MCF 10A (cell line): ENCODE measurements at regions not wholly inside any gene's neighbourhood (a gene's known extent, or its start where the extent isn't known, plus 50 kb on each side); places are given as distances from the start of the nearest gene placed in this dataset.

Experiments used
- BruUV-seq: library from RNA; stranded (reverse); fragments of 400-500 nt; replicated peaks from 2 replicates; lab custom pipeline; 2021; lab: Mats Ljungman, UMichigan
- CTCF ChIA-PET: fragments of 300-600 bp; sonication (Branson Sonifier 250); formaldehyde crosslinking; extraction: SDS; loops from one replicate; lab custom pipeline; 2021; ENCODE audit warnings: antibody characterized with exemption, inconsistent platforms; lab: Yijun Ruan, JAX
- POLR2A ChIA-PET: fragments of 300-600, 350-650 bp; sonication (Branson Sonifier 250); formaldehyde crosslinking; extraction: SDS; loops from one replicate; lab custom pipeline; 2020; ENCODE audit warnings: antibody characterized with exemption, inconsistent platforms; lab: Yijun Ruan, JAX
- DNase-seq: peaks from one replicate; pipeline ENCODE4 v3.0.0-alpha.2; 2018; ENCODE audit not compliant: unreplicated experiment
- H3K27ac Mint-ChIP-seq: one replicate; pipeline ENCODE4 v1.8.0; 2022; ENCODE audit warnings: mild to moderate bottlenecking, low read depth, mixed read lengths; ENCODE audit not compliant: unreplicated experiment
- H3K27me3 Mint-ChIP-seq: one replicate; pipeline ENCODE4 v1.8.0; 2022; ENCODE audit warnings: mixed read lengths; ENCODE audit not compliant: insufficient read depth, unreplicated experiment
- H3K36me3 Mint-ChIP-seq: one replicate; pipeline ENCODE4 v1.8.0; 2022; ENCODE audit warnings: mild to moderate bottlenecking, moderate library complexity, mixed read lengths; ENCODE audit not compliant: insufficient read depth, unreplicated experiment
- H3K4me1 Mint-ChIP-seq: one replicate; pipeline ENCODE4 v1.8.0; 2022; ENCODE audit warnings: mixed read lengths; ENCODE audit not compliant: insufficient read depth, unreplicated experiment
- H3K4me3 Mint-ChIP-seq: one replicate; pipeline ENCODE4 v1.8.0; 2022; ENCODE audit warnings: mild to moderate bottlenecking, moderate library complexity, mixed read lengths; ENCODE audit not compliant: unreplicated experiment
- H3K9me3 Mint-ChIP-seq: one replicate; pipeline ENCODE4 v1.8.0; 2022; ENCODE audit warnings: mixed read lengths; ENCODE audit not compliant: unreplicated experiment
- CTCF ChIP-seq: fragments of 200-600 bp; IDR thresholded peaks from one replicate; pipeline ENCODE4 v1.8.0; 2022; ENCODE audit warnings: antibody characterized with exemption, mild to moderate bottlenecking; ENCODE audit not compliant: unreplicated experiment
- intact Hi-C: fragments of 100-400 bp; cut with micrococcal nuclease; formaldehyde crosslinking; loops from 2 replicates; pipeline ENCODE4 v1.14.1; 2022

- Mint-ChIP-seq H3K9me3 (no peaks in the 10 kb centered on the region), H3K27ac (no peak overlapping the region), H3K4me1 (no peaks in the 10 kb centered on the region), H3K27me3 (no peaks in the 10 kb centered on the region), H3K4me3 (no peak overlapping the region), H3K36me3 (no peaks in the 10 kb centered on the region)
- TF ChIP-seq CTCF: no peak
- no TSS peak for BruUV-seq
- POLR2A ChIA-PET: interaction anchor here (1.0 kb wide), 1 partner anchor 16 kb away, joined by 3 read pairs; no protein-coding TSS in a partner anchor
- intact Hi-C loops: no loop called here
- CTCF ChIA-PET: interaction anchor here (0.9 kb wide), 1 partner anchor 14 kb away, joined by 3 read pairs; no protein-coding TSS in a partner anchor
- DNase-seq: no peak
Observed at GRCh38 chr6:17018425-17018824, 83.4 kb upstream of the STMND1 start.

- no TSS peak for BruUV-seq
- Mint-ChIP-seq H3K27me3 (no peaks in the 10 kb centered on the region), H3K36me3 (no peaks in the 10 kb centered on the region), H3K4me3 (no peak overlapping the region), H3K4me1 (no peaks in the 10 kb centered on the region), H3K9me3 (no peaks in the 10 kb centered on the region), H3K27ac (no peak overlapping the region)
- ChIA-PET POLR2A (no interaction called here), CTCF (no interaction called here)
- no peak for TF ChIP-seq CTCF
- intact Hi-C loops: no loop called here
- no peak for DNase-seq
Observed at GRCh38 chr6:17017416-17017815, 84.4 kb upstream of the STMND1 start.

- no peaks in the 10 kb centered on the region for H3K27me3 Mint-ChIP-seq
- intact Hi-C loops: no loop called here
- DNase-seq: no peak
- ChIA-PET CTCF (interaction anchor here (0.6 kb wide), 1 partner anchor 37 kb away, joined by 3 read pairs; no protein-coding TSS in a partner anchor), POLR2A (interaction anchor here (0.9 kb wide), 1 partner anchor 33 kb away, joined by 3 read pairs; no protein-coding TSS in a partner anchor)
- H3K4me1 Mint-ChIP-seq: no peaks in the 10 kb centered on the region
- H3K27ac Mint-ChIP-seq: no peak overlapping the region
- no peak for TF ChIP-seq CTCF
- H3K36me3 Mint-ChIP-seq: no peaks in the 10 kb centered on the region
- H3K4me3 Mint-ChIP-seq: no peak overlapping the region
- no peaks in the 10 kb centered on the region for H3K9me3 Mint-ChIP-seq
- BruUV-seq: no TSS peak
Observed at GRCh38 chr6:17015551-17016381, 86.1 kb upstream of the STMND1 start.

GRCh38 chr6:17015144-17015543, 86.7 kb upstream of the STMND1 start:
- no peaks in the 10 kb centered on the region for H3K36me3 Mint-ChIP-seq
- POLR2A ChIA-PET: no interaction called here
- CTCF ChIA-PET: interaction anchor here (0.6 to 0.9 kb wide), 2 partner anchors 21 to 37 kb away, joined by 3 read pairs; no protein-coding TSS in a partner anchor
- H3K4me1 Mint-ChIP-seq: no peaks in the 10 kb centered on the region
- H3K4me3 Mint-ChIP-seq: no peak overlapping the region
- BruUV-seq: no TSS peak
- no peaks in the 10 kb centered on the region for H3K27me3 Mint-ChIP-seq
- TF ChIP-seq CTCF: no peak
- H3K9me3 Mint-ChIP-seq: no peaks in the 10 kb centered on the region
- H3K27ac Mint-ChIP-seq: no peak overlapping the region
- intact Hi-C loops: no loop called here
- DNase-seq: no peak
